Panc1 (cell line): ENCODE measurements at regions not wholly inside any gene's neighbourhood (a gene's known extent, or its start where the extent isn't known, plus 50 kb on each side); places are given as distances from the start of the nearest gene placed in this dataset.

Experiments
- ATAC-seq: fragments of 200-7000 bp; cut with Tn5 transposase; 2 replicates; pipeline ENCODE4 v1.9.1; 2020; ENCODE audit warnings: mild to moderate bottlenecking, moderate library complexity
- BruUV-seq: library from RNA; stranded (reverse); fragments of 400-500 nt; replicated peaks from 2 replicates; lab custom pipeline; 2021; lab: Mats Ljungman, UMichigan
- CTCF ChIA-PET: fragments of 300-600 bp; sonication (Branson Sonifier 250); formaldehyde crosslinking; loops from one replicate; lab custom pipeline; 2022; ENCODE audit warnings: antibody characterized with exemption; lab: Charles Lee
- POLR2A ChIA-PET: fragments of 300-600 bp; sonication (Branson Sonifier 250); formaldehyde crosslinking; loops from one replicate; lab custom pipeline; 2022; ENCODE audit warnings: antibody characterized with exemption; lab: Charles Lee
- DNase-seq: peaks from one replicate; pipeline ENCODE4 v3.0.0-alpha.2; 2010; ENCODE audit warnings: low read depth, low spot score
- H3K27ac ChIP-seq: 2 replicates; pipeline ENCODE4 v1.5.1; 2011; ENCODE audit warnings: mild to moderate bottlenecking, low read length, inconsistent platforms
- H3K27me3 ChIP-seq: fragments of 200-500 bp; sonication (Bioruptor generic); 2 replicates; pipeline ENCODE4 v1.6.0; 2014; ENCODE audit warnings: low read length, inconsistent platforms; ENCODE audit not compliant: control insufficient read depth, insufficient read depth
- H3K36me3 ChIP-seq: fragments of 200-500 bp; sonication (Bioruptor generic); 2 replicates; pipeline ENCODE4 v1.5.1; 2014; ENCODE audit warnings: inconsistent platforms, mild to moderate bottlenecking, low read length, moderate library complexity; ENCODE audit not compliant: control insufficient read depth, insufficient read depth
- H3K4me1 ChIP-seq: 2 replicates; pipeline ENCODE4 v1.5.1; 2011; ENCODE audit warnings: inconsistent platforms, mild to moderate bottlenecking, low read length, moderate library complexity; ENCODE audit not compliant: control insufficient read depth, insufficient read depth
- H3K4me3 ChIP-seq, 2 experiments: 2 replicates each; pipeline ENCODE4 v1.5.1; 2011 to 2012; ENCODE audit warnings: low read depth in 2 of 2, low read length in 2 of 2, mild to moderate bottlenecking in 2 of 2, inconsistent platforms in 1 of 2, moderate library complexity in 1 of 2
- H3K9me3 ChIP-seq: fragments of 200-500 bp; sonication (Bioruptor generic); 2 replicates; pipeline ENCODE4 v1.5.1; 2014; ENCODE audit warnings: low read depth, mild to moderate bottlenecking, inconsistent platforms, low read length, moderate library complexity; ENCODE audit not compliant: control insufficient read depth, insufficient read depth
- POLR2AphosphoS5 ChIP-seq: IDR thresholded peaks from 2 replicates; pipeline ENCODE4 v1.6.1; 2012; ENCODE audit warnings: mild to moderate bottlenecking, low read depth, low read length, moderate library complexity
- SIN3A ChIP-seq: IDR thresholded peaks from 2 replicates; pipeline ENCODE4 v1.6.1; 2012; ENCODE audit warnings: low read depth, mild to moderate bottlenecking, low read length, moderate library complexity, borderline replicate concordance; ENCODE audit not compliant: insufficient read depth
- TCF7L2 ChIP-seq: IDR thresholded peaks from 2 replicates; pipeline ENCODE4 v1.6.1; 2011; ENCODE audit warnings: mild to moderate bottlenecking, low read depth, low read length, inconsistent platforms
- in situ Hi-C: cut with HindIII; loops from 2 replicates; pipeline ENCODE4 v1.10.0; 2016; ENCODE audit warnings: low sequenced_read_pairs, low pct_unique_long_range_greater_than_20kb
- intact Hi-C: fragments of 100-400 bp; cut with micrococcal nuclease; formaldehyde crosslinking; loops from one replicate; pipeline ENCODE4 v1.10.0; 2022; ENCODE audit not compliant: unreplicated experiment
- TF ChIP-seq, protein P1 (sequence below): fragments of 450-650 bp; IDR thresholded peaks from 2 replicates; pipeline ENCODE4 v1.5.1; 2017; ENCODE audit warnings: mild to moderate bottlenecking
- TF ChIP-seq, protein P2 (sequence below), 2 experiments: IDR thresholded peaks; 2 replicates each; pipeline ENCODE4 v1.6.1; 2011 to 2012; ENCODE audit warnings: low read depth in 2 of 2, control low read depth in 1 of 2, low read length in 1 of 2, mild to moderate bottlenecking in 1 of 2, moderate library complexity in 1 of 2; ENCODE audit not compliant: insufficient read depth in 1 of 2

GRCh38 chr1:78284354-78284753, 206.4 kb upstream of the PTGFR start:
- H3K36me3 ChIP-seq, result no peaks in the 10 kb centered on the region
- intact Hi-C loops, result no loop called here
- POLR2A ChIA-PET, result no interaction called here
- no peak for ATAC-seq
- H3K4me3 ChIP-seq, result no peak overlapping the region
- no peaks in the 10 kb centered on the region for H3K9me3 ChIP-seq
- H3K27ac ChIP-seq, result no peak overlapping the region
- no peaks in the 10 kb centered on the region for H3K4me1 ChIP-seq
- CTCF ChIA-PET, result no interaction called here
- in situ Hi-C loops, result no loop called here
- no TSS peak for BruUV-seq
- TF ChIP-seq POLR2AphosphoS5, result no peak
- TF ChIP-seq, protein P1, sequence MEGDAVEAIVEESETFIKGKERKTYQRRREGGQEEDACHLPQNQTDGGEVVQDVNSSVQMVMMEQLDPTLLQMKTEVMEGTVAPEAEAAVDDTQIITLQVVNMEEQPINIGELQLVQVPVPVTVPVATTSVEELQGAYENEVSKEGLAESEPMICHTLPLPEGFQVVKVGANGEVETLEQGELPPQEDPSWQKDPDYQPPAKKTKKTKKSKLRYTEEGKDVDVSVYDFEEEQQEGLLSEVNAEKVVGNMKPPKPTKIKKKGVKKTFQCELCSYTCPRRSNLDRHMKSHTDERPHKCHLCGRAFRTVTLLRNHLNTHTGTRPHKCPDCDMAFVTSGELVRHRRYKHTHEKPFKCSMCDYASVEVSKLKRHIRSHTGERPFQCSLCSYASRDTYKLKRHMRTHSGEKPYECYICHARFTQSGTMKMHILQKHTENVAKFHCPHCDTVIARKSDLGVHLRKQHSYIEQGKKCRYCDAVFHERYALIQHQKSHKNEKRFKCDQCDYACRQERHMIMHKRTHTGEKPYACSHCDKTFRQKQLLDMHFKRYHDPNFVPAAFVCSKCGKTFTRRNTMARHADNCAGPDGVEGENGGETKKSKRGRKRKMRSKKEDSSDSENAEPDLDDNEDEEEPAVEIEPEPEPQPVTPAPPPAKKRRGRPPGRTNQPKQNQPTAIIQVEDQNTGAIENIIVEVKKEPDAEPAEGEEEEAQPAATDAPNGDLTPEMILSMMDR, result no peak
- no peak for TF ChIP-seq TCF7L2
- TF ChIP-seq, protein P2, sequence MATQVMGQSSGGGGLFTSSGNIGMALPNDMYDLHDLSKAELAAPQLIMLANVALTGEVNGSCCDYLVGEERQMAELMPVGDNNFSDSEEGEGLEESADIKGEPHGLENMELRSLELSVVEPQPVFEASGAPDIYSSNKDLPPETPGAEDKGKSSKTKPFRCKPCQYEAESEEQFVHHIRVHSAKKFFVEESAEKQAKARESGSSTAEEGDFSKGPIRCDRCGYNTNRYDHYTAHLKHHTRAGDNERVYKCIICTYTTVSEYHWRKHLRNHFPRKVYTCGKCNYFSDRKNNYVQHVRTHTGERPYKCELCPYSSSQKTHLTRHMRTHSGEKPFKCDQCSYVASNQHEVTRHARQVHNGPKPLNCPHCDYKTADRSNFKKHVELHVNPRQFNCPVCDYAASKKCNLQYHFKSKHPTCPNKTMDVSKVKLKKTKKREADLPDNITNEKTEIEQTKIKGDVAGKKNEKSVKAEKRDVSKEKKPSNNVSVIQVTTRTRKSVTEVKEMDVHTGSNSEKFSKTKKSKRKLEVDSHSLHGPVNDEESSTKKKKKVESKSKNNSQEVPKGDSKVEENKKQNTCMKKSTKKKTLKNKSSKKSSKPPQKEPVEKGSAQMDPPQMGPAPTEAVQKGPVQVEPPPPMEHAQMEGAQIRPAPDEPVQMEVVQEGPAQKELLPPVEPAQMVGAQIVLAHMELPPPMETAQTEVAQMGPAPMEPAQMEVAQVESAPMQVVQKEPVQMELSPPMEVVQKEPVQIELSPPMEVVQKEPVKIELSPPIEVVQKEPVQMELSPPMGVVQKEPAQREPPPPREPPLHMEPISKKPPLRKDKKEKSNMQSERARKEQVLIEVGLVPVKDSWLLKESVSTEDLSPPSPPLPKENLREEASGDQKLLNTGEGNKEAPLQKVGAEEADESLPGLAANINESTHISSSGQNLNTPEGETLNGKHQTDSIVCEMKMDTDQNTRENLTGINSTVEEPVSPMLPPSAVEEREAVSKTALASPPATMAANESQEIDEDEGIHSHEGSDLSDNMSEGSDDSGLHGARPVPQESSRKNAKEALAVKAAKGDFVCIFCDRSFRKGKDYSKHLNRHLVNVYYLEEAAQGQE (IDR thresholded peaks at IDR 0.05; ENCODE audit: insufficient read depth in 1 of 2, low read depth in 2 of 2, low read length in 1 of 2), result no peak
- no peak for TF ChIP-seq SIN3A
- no peaks in the 10 kb centered on the region for H3K27me3 ChIP-seq
- DNase-seq, result no peak

GRCh38 chr1:78286686-78287085, 204.1 kb upstream of the PTGFR start:
- Histone ChIP-seq H3K27ac (no peak overlapping the region), H3K4me1 (no peaks in the 10 kb centered on the region)

More at GRCh38 chr1:78286686-78287085, 204.1 kb upstream of the PTGFR start:
- Histone ChIP-seq H3K36me3 (no peaks in the 10 kb centered on the region), H3K4me3 (no peak overlapping the region), H3K27me3 (no peaks in the 10 kb centered on the region), H3K9me3 (no peaks in the 10 kb centered on the region)
- in situ Hi-C loops (no loop called here), intact Hi-C loops (no loop called here)
- POLR2A ChIA-PET, result no interaction called here
- CTCF ChIA-PET, result no interaction called here
- DNase-seq, result peak; percentile 13
- no TSS peak for BruUV-seq
- ATAC-seq, result no peak
- TF ChIP-seq SIN3A (no peak), POLR2AphosphoS5 (no peak), TCF7L2 (no peak)
- TF ChIP-seq, protein P2 (IDR thresholded peaks at IDR 0.05; ENCODE audit: insufficient read depth in 1 of 2, low read depth in 2 of 2, low read length in 1 of 2), result no peak
- TF ChIP-seq, protein P1, result no peak
